ENCODE measurements at regions not wholly inside any gene's neighbourhood (a gene's known extent, or its start where the extent isn't known, plus 50 kb on each side); places are given as distances from the start of the nearest gene placed in this dataset.

DNA sequence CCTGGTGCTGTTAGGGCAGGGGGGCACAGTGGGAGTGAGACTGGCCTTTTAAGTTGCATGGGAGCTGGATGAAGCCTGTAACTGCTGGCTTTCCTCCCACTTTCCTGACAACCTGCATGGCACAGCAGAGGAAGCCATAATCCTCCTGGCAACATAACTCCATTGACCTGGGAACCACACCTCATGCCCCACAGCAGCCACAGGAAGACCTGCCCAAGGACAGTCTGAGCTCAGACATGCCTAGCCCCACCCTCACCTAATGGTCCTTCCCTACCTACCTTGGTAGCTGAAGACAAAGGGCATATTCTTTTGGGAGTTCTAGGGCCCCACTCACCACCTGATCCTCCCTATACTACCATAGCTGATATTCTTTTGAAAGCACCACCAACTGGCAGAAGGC lies 482.2 kb upstream of the TOM1L1 start (continued):
- TF ChIP-seq, protein P1, sequence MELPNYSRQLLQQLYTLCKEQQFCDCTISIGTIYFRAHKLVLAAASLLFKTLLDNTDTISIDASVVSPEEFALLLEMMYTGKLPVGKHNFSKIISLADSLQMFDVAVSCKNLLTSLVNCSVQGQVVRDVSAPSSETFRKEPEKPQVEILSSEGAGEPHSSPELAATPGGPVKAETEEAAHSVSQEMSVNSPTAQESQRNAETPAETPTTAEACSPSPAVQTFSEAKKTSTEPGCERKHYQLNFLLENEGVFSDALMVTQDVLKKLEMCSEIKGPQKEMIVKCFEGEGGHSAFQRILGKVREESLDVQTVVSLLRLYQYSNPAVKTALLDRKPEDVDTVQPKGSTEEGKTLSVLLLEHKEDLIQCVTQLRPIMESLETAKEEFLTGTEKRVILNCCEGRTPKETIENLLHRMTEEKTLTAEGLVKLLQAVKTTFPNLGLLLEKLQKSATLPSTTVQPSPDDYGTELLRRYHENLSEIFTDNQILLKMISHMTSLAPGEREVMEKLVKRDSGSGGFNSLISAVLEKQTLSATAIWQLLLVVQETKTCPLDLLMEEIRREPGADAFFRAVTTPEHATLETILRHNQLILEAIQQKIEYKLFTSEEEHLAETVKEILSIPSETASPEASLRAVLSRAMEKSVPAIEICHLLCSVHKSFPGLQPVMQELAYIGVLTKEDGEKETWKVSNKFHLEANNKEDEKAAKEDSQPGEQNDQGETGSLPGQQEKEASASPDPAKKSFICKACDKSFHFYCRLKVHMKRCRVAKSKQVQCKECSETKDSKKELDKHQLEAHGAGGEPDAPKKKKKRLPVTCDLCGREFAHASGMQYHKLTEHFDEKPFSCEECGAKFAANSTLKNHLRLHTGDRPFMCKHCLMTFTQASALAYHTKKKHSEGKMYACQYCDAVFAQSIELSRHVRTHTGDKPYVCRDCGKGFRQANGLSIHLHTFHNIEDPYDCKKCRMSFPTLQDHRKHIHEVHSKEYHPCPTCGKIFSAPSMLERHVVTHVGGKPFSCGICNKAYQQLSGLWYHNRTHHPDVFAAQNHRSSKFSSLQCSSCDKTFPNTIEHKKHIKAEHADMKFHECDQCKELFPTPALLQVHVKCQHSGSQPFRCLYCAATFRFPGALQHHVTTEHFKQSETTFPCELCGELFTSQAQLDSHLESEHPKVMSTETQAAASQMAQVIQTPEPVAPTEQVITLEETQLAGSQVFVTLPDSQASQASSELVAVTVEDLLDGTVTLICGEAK (IDR thresholded peaks at IDR 0.05) = no peak
- TF ChIP-seq, protein P1 (CRISPR knock-in tag; IDR thresholded peaks at IDR 0.05) = no peak
- TF ChIP-seq ESRRA (CRISPR knock-in tag; IDR thresholded peaks at IDR 0.05; ENCODE audit: low read depth) (no peak), KDM6A (CRISPR knock-in tag; IDR thresholded peaks at IDR 0.05; ENCODE audit: low read depth) (no peak)

DNA sequence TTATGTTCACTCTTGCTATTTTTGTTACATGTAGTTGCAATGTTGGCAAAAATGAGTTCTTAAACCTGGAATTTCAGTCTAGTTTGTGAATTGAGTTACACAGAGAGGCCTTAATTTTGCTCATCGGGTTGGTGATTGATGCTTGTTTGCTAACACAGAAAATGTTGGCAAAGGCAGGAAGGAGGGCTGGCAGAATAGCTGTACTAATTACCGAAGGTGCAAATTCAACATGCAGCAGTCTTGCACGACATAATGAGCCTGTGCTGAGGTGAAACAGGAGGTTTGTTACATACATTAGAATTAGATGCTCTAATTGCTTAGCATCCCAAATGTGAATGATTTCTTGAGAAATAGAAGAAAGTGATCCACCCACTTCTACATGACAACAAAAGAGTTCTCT lies 475.0 kb upstream of the TOM1L1 start:
- ChIA-PET POLR2A (no interaction called here), CTCF (ENCODE audit: low intra/inter-chr PET ratio, low total read pairs) (interaction anchor here (1.1 kb wide), 1 partner anchor 1393 kb away, joined by 3 read pairs; no protein-coding TSS in a partner anchor)
- peaks cover 68% of the 10 kb centered on the region for H3K9me3 ChIP-seq (ENCODE audit: low read length)
- H3K36me3 ChIP-seq (replicated peaks in 1 of 2; ENCODE audit: control insufficient read depth in 1 of 2, insufficient read depth in 2 of 2, low read length in 2 of 2) = no peaks in the 10 kb centered on the region
- no peak overlapping the region for H3K27ac ChIP-seq (ENCODE audit: extremely low read length, insufficient read depth, low read length)
- no peak overlapping the region for H3K4me3 ChIP-seq (replicated peaks in 1 of 3; ENCODE audit: insufficient read depth in 1 of 3, low read depth in 2 of 3, low read length in 3 of 3)
- no peak for DNase-seq (ENCODE audit: low spot score)
- intact Hi-C loops (cut with micrococcal nuclease; ENCODE audit: unreplicated experiment) = no loop called here
- no peak for FAIRE-seq
- H3K27me3 ChIP-seq (ENCODE audit: control insufficient read depth in 1 of 2, insufficient read depth in 2 of 2, low read length in 2 of 2) = no peaks in the 10 kb centered on the region
- TF ChIP-seq, protein P2, sequence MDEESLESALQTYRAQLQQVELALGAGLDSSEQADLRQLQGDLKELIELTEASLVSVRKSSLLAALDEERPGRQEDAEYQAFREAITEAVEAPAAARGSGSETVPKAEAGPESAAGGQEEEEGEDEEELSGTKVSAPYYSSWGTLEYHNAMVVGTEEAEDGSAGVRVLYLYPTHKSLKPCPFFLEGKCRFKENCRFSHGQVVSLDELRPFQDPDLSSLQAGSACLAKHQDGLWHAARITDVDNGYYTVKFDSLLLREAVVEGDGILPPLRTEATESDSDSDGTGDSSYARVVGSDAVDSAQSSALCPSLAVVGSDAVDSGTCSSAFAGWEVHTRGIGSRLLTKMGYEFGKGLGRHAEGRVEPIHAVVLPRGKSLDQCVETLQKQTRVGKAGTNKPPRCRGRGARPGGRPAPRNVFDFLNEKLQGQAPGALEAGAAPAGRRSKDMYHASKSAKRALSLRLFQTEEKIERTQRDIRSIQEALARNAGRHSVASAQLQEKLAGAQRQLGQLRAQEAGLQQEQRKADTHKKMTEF (CRISPR knock-in tag; IDR thresholded peaks at IDR 0.05) = no peak
- TF ChIP-seq HOXA7 (CRISPR knock-in tag; IDR thresholded peaks at IDR 0.05) = no peak
- no peak for TF ChIP-seq REL (CRISPR knock-in tag; conservative IDR thresholded peaks at IDR 0.05)
- no peak for TF ChIP-seq SUZ12 (IDR thresholded peaks at IDR 0.05; ENCODE audit: low read depth, low read length)
- TF ChIP-seq HIVEP1 (CRISPR knock-in tag; IDR thresholded peaks at IDR 0.05) = no peak
- TF ChIP-seq JUNB (CRISPR knock-in tag; IDR thresholded peaks at IDR 0.05; ENCODE audit: borderline replicate concordance) = no peak
- WGBS (ENCODE audit: low lambda C conversion rate) = 9% methylated on average over 3 of the region's 3 CpGs
- H3K79me2 ChIP-seq (ENCODE audit: insufficient read depth, low read length) = no peaks in the 10 kb centered on the region
- H3K4me2 ChIP-seq (ENCODE audit: low read depth, low read length) = no peak overlapping the region
- no peak overlapping the region for H3K9ac ChIP-seq (ENCODE audit: insufficient read depth, low read depth, low read length)
- in situ Hi-C loops (cut with HindIII; ENCODE audit: extremely low pct_ligation_motif_present, low pct_unique_long_range_greater_than_20kb) = no loop called here
- BruUV-seq (replicated peaks) = no TSS peak
- no peak overlapping the region for H2AFZ ChIP-seq (ENCODE audit: low read length)
- no peaks in the 10 kb centered on the region for H3K4me1 ChIP-seq (ENCODE audit: insufficient read depth, low read length)
- H4K20me1 ChIP-seq (ENCODE audit: insufficient read depth, low read length) = no peaks in the 10 kb centered on the region
- no peak for ATAC-seq
